GM12892 (cell line): ENCODE measurements at regions not wholly inside any gene's neighbourhood (a gene's known extent, or its start where the extent isn't known, plus 50 kb on each side); places are given as distances from the start of the nearest gene placed in this dataset.

Experiments used
- POLR2A ChIP-seq: IDR thresholded peaks from 2 replicates; pipeline ENCODE4 v1.6.1; 2011; ENCODE audit warnings: low read depth, low read length, control low read depth
- TAF1 ChIP-seq: IDR thresholded peaks from 2 replicates; pipeline ENCODE4 v1.6.1; 2011; ENCODE audit warnings: low read depth, mild to moderate bottlenecking, control low read depth, low read length, borderline replicate concordance

- no peak for TF ChIP-seq POLR2A
- TF ChIP-seq TAF1, result no peak
These were observed 178.0 kb upstream of the GALNT2 start for GRCh38 chr1:229889031-229889517.
